ENCODE measurements at regions not wholly inside any gene's neighbourhood (a gene's known extent, or its start where the extent isn't known, plus 50 kb on each side); places are given as distances from the start of the nearest gene placed in this dataset.

DNA sequence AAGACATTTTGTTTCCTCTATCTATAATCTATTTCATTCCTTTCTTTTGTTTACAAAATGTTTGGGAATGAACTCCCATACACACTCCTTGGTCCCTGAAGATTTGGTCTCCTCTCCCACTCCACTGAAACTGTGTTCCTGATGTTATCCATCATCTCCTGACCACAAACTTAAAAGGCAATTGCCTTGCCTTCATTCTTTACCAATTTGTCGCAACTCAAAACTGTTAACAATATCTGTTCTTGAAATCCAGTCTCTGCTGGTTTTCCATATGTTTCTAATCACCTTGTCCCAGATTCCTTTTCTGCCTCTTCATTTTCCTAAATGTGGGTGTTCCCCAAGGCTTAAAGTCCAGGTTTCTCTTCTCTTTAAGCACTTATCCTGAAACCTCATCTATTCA is 262.2 kb upstream of the TTC29 start:
- TF ChIP-seq, protein P1, sequence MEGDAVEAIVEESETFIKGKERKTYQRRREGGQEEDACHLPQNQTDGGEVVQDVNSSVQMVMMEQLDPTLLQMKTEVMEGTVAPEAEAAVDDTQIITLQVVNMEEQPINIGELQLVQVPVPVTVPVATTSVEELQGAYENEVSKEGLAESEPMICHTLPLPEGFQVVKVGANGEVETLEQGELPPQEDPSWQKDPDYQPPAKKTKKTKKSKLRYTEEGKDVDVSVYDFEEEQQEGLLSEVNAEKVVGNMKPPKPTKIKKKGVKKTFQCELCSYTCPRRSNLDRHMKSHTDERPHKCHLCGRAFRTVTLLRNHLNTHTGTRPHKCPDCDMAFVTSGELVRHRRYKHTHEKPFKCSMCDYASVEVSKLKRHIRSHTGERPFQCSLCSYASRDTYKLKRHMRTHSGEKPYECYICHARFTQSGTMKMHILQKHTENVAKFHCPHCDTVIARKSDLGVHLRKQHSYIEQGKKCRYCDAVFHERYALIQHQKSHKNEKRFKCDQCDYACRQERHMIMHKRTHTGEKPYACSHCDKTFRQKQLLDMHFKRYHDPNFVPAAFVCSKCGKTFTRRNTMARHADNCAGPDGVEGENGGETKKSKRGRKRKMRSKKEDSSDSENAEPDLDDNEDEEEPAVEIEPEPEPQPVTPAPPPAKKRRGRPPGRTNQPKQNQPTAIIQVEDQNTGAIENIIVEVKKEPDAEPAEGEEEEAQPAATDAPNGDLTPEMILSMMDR (IDR thresholded peaks at IDR 0.05 in 8 of 11, conservative IDR thresholded peaks at IDR 0.05 in 3 of 11): no peak
- TF ChIP-seq POLR2AphosphoS5 (IDR thresholded peaks at IDR 0.05): no peak
- no peak for TF ChIP-seq POLR2A (IDR thresholded peaks at IDR 0.05)
